PC-9 (cell line): ENCODE measurements at regions not wholly inside any gene's neighbourhood (a gene's known extent, or its start where the extent isn't known, plus 50 kb on each side); places are given as distances from the start of the nearest gene placed in this dataset.

ENCODE experiments used
- BruUV-seq: library from RNA; stranded (reverse); fragments of 400-500 nt; replicated peaks from 2 replicates; lab custom pipeline; 2021; lab: Mats Ljungman, UMichigan
- CTCF ChIA-PET: fragments of 300-600 bp; sonication (Branson Sonifier 250); formaldehyde crosslinking; loops from one replicate; lab custom pipeline; 2022; ENCODE audit warnings: antibody characterized with exemption; lab: Charles Lee
- POLR2A ChIA-PET: fragments of 300-600 bp; sonication (Branson Sonifier 250); formaldehyde crosslinking; loops from one replicate; lab custom pipeline; 2022; ENCODE audit warnings: antibody characterized with exemption; ENCODE audit not compliant: unreplicated experiment; lab: Charles Lee
- DNase-seq, 2 experiments: peaks; one replicate each; pipeline versions ENCODE4 v3.0.0 to v3.0.0-alpha.2; 2015 to 2022; ENCODE audit warnings: mixed read lengths in 1 of 2
- H2AFZ ChIP-seq: fragments of 200-600 bp; sonication (generic); 2 replicates; pipeline ENCODE4 v1.8.1; 2017; ENCODE audit warnings: antibody characterized with exemption
- H3F3A ChIP-seq: fragments of 200-600 bp; sonication (generic); 2 replicates; pipeline ENCODE4 v1.8.1; 2017; ENCODE audit warnings: antibody characterized with exemption, mild to moderate bottlenecking, low read depth; ENCODE audit not compliant: insufficient read depth
- H3K27ac ChIP-seq: fragments of 200-600 bp; sonication (generic); 2 replicates; pipeline ENCODE4 v1.6.1; 2016; ENCODE audit warnings: mixed run types
- H3K27me3 ChIP-seq: fragments of 200-600 bp; sonication (generic); 2 replicates; pipeline ENCODE4 v1.6.1; 2016; ENCODE audit warnings: low read depth, mixed run types; ENCODE audit not compliant: insufficient read depth
- H3K36me3 ChIP-seq: fragments of 200-600 bp; sonication (generic); 2 replicates; pipeline ENCODE4 v1.6.1; 2016; ENCODE audit warnings: low read depth, mixed run types
- H3K4me1 ChIP-seq: fragments of 200-600 bp; sonication (generic); replicated peaks from 2 replicates; pipeline ENCODE4 v1.6.1; 2016; ENCODE audit warnings: mixed run types; ENCODE audit not compliant: insufficient read depth
- H3K4me2 ChIP-seq: fragments of 200-600 bp; sonication (generic); 2 replicates; pipeline ENCODE4 v1.6.1; 2017; ENCODE audit warnings: mixed run types
- H3K4me3 ChIP-seq: fragments of 200-600 bp; sonication (generic); 2 replicates; pipeline ENCODE4 v1.6.1; 2016; ENCODE audit warnings: mixed run types
- H3K79me2 ChIP-seq: fragments of 200-600 bp; sonication (generic); 2 replicates; pipeline ENCODE4 v1.6.1; 2017; ENCODE audit warnings: low read depth, mixed run types
- H3K9me2 ChIP-seq: fragments of 200-600 bp; sonication (generic); 2 replicates; pipeline ENCODE4 v1.8.1; 2017; ENCODE audit warnings: mild to moderate bottlenecking; ENCODE audit not compliant: insufficient read depth
- H3K9me3 ChIP-seq: fragments of 200-600 bp; sonication (generic); 2 replicates; pipeline ENCODE4 v1.8.1; 2016; ENCODE audit warnings: low read depth; ENCODE audit not compliant: insufficient read depth
- H4K20me1 ChIP-seq: fragments of 200-600 bp; sonication (generic); 2 replicates; pipeline ENCODE4 v1.8.1; 2017; ENCODE audit not compliant: insufficient read depth
- EZH2 ChIP-seq: fragments of 200-600 bp; sonication (generic); IDR thresholded peaks from 2 replicates; pipeline ENCODE4 v1.8.0; 2017; ENCODE audit warnings: antibody characterized with exemption, low read depth
- intact Hi-C: fragments of 100-400 bp; cut with micrococcal nuclease; formaldehyde crosslinking; loops from one replicate; pipeline ENCODE4 v1.10.0; 2022; ENCODE audit not compliant: unreplicated experiment
- TF ChIP-seq, protein P1 (sequence below): fragments of 200-600 bp; sonication (generic); conservative IDR thresholded peaks from 2 replicates; pipeline ENCODE4 v1.6.1; 2017; ENCODE audit warnings: mixed run types, antibody characterized with exemption, mild to moderate bottlenecking, moderate library complexity

DNA sequence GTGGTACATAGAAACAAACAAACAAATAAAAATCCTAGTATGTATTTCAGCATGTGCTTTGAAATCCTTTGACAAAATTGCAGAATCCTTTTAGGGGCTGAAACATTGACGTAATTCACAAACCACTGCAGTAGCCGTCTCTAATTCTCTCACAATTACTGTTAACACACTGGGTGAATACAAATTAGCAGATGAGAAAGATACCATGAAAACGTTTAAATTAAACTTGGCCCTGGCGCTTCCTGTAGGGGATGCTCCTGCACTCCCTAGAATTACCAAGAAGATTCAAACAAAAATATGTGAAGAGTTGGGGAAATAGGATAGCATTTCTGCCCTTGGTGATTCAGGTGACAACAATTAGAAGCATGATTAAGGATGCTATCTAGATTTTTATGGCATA is 772.5 kb upstream of the PRKX start:
- Histone ChIP-seq H3K36me3 (no peaks in the 10 kb centered on the region), H2AFZ (no peak overlapping the region), H3K9me2 (no peaks in the 10 kb centered on the region; the same call in 1 of the 2 replicates), H4K20me1 (no peaks in the 10 kb centered on the region), H3K79me2 (no peaks in the 10 kb centered on the region), H3K27ac (no peak overlapping the region), H3K4me3 (no peak overlapping the region), H3K9me3 (0 out of 2 replicates have a peak, but pooled peaks cover 14% of the 10 kb centered on the region), H3F3A (no peaks in the 10 kb centered on the region), H3K27me3 (no peaks in the 10 kb centered on the region), H3K4me1 (peaks cover 14% of the 10 kb centered on the region), H3K4me2 (no peak overlapping the region)
- intact Hi-C loops: no loop called here
- POLR2A ChIA-PET: no interaction called here
- no peak for DNase-seq
- no TSS peak for BruUV-seq
- CTCF ChIA-PET: no interaction called here
- TF ChIP-seq, protein P1, sequence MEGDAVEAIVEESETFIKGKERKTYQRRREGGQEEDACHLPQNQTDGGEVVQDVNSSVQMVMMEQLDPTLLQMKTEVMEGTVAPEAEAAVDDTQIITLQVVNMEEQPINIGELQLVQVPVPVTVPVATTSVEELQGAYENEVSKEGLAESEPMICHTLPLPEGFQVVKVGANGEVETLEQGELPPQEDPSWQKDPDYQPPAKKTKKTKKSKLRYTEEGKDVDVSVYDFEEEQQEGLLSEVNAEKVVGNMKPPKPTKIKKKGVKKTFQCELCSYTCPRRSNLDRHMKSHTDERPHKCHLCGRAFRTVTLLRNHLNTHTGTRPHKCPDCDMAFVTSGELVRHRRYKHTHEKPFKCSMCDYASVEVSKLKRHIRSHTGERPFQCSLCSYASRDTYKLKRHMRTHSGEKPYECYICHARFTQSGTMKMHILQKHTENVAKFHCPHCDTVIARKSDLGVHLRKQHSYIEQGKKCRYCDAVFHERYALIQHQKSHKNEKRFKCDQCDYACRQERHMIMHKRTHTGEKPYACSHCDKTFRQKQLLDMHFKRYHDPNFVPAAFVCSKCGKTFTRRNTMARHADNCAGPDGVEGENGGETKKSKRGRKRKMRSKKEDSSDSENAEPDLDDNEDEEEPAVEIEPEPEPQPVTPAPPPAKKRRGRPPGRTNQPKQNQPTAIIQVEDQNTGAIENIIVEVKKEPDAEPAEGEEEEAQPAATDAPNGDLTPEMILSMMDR: no peak
- TF ChIP-seq EZH2: no peak

DNA sequence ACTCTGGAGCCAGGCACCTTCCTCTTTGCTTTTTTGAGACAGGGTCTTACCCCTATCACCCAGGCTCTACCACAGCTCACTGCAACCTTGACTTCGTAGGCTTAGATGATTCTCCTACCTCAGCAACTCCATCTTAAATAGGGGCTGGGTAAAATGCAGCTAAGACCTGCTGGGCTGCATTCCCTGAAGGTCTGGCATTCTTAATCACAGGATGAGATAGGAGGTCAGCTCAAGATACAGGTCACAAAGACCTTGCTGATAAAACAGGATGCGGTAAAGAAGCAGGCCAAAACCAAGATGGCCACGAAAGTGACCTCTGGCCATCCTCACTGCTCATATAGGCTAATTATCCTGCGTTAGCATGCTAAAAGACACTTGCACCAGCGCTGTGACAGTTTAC is 770.8 kb upstream of the PRKX start:
- no TSS peak for BruUV-seq
- peak; percentile 33 to 67 for DNase-seq
- peaks cover 14% of the 10 kb centered on the region for H3K4me1 ChIP-seq
- intact Hi-C loops: loop anchor here (5.0 kb wide), 2 partner anchors 107 to 167 kb away; no protein-coding TSS in a partner anchor
- H3F3A ChIP-seq: no peaks in the 10 kb centered on the region
- H2AFZ ChIP-seq: peak overlapping the region; percentile 68; the same call in 1 of the 2 replicates
- H3K4me3 ChIP-seq: no peak overlapping the region
- H3K27me3 ChIP-seq: no peaks in the 10 kb centered on the region
- H3K4me2 ChIP-seq: peak overlapping the region; percentile 55
- H3K79me2 ChIP-seq: no peaks in the 10 kb centered on the region
- peaks cover 18% of the 10 kb centered on the region; the same call in 1 of the 2 replicates for H3K9me3 ChIP-seq
- H3K27ac ChIP-seq: no peak overlapping the region; the same call in 1 of the 2 replicates
- no peak for TF ChIP-seq EZH2
- TF ChIP-seq, protein P1: no peak
- ChIA-PET POLR2A (no interaction called here), CTCF (interaction anchor here (0.7 kb wide), 1 partner anchor 346 kb away, joined by 4 read pairs; no protein-coding TSS in a partner anchor)
- H4K20me1 ChIP-seq: no peaks in the 10 kb centered on the region
- H3K9me2 ChIP-seq: no peaks in the 10 kb centered on the region
- no peaks in the 10 kb centered on the region for H3K36me3 ChIP-seq

DNA sequence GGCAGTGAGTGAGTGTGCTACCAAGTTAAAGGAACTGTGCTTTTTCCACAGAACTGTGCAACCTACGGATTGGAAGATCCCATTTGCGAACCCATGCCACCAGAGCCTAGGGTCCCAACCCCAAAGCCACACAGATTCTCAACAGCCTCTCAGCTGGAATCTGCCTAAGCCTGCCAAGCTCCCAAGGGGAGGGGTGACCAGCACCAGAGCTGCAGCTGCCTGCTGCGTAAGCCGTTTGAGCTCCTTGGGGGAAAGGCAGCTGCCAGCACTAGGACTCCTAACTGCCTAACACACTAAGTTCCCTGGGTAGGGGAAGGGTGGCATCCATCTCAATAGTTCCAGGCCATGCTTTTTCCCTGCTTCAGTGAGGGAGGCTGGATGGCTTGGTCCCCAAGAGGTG is 738.1 kb upstream of the PRKX start:
- DNase-seq: no peak
- no peak for TF ChIP-seq EZH2
- TF ChIP-seq, protein P1: no peak
- Histone ChIP-seq H4K20me1 (no peaks in the 10 kb centered on the region), H3F3A (no peaks in the 10 kb centered on the region), H3K4me3 (no peak overlapping the region), H3K9me3 (no peaks in the 10 kb centered on the region), H3K9me2 (no peaks in the 10 kb centered on the region), H3K4me1 (no peaks in the 10 kb centered on the region), H3K4me2 (no peak overlapping the region), H3K36me3 (no peaks in the 10 kb centered on the region), H3K27ac (no peak overlapping the region), H2AFZ (no peak overlapping the region), H3K27me3 (no peaks in the 10 kb centered on the region), H3K79me2 (no peaks in the 10 kb centered on the region)
- CTCF ChIA-PET: no interaction called here
- BruUV-seq: no TSS peak
- POLR2A ChIA-PET: no interaction called here
- intact Hi-C loops: no loop called here
